ENCODE measurements at regions not wholly inside any gene's neighbourhood (a gene's known extent, or its start where the extent isn't known, plus 50 kb on each side); places are given as distances from the start of the nearest gene placed in this dataset.

DNA sequence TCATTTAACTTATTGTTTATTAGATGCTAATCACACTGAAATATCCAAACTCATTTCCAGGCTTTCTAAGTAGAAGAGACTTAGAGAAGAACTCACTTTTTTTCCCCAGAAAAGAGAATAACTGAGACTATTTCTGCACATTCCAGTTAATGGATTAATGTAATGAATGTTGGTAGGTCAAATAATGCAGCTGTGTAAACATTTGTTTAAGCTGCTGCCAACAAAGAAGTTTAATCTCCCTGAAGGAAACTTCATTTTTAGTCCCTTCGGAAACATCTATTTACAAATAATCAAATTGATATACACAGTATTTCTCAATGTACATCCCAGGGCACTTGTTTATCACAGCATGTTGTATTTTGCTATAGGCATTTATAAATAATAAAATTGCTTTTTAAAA is 126.9 kb downstream of the KCNS3 start:
- DNase-seq (ENCODE audit: low spot score in 2 of 2) = no peak
- no peak overlapping the region for H3K27ac ChIP-seq
- TF ChIP-seq POLR2A (IDR thresholded peaks at IDR 0.05) (no peak), EP300 (IDR thresholded peaks at IDR 0.05) (no peak), POLR2AphosphoS5 (IDR thresholded peaks at IDR 0.05) (no peak)
- TF ChIP-seq, protein P1, sequence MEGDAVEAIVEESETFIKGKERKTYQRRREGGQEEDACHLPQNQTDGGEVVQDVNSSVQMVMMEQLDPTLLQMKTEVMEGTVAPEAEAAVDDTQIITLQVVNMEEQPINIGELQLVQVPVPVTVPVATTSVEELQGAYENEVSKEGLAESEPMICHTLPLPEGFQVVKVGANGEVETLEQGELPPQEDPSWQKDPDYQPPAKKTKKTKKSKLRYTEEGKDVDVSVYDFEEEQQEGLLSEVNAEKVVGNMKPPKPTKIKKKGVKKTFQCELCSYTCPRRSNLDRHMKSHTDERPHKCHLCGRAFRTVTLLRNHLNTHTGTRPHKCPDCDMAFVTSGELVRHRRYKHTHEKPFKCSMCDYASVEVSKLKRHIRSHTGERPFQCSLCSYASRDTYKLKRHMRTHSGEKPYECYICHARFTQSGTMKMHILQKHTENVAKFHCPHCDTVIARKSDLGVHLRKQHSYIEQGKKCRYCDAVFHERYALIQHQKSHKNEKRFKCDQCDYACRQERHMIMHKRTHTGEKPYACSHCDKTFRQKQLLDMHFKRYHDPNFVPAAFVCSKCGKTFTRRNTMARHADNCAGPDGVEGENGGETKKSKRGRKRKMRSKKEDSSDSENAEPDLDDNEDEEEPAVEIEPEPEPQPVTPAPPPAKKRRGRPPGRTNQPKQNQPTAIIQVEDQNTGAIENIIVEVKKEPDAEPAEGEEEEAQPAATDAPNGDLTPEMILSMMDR (IDR thresholded peaks at IDR 0.05) = no peak
- peaks cover 7% of the 10 kb centered on the region for H3K9me3 ChIP-seq
- H3K4me3 ChIP-seq = no peak overlapping the region
- no peaks in the 10 kb centered on the region for H3K36me3 ChIP-seq
- no peaks in the 10 kb centered on the region for H3K4me1 ChIP-seq
- 57% methylated on average over 1 of the region's 1 CpG for WGBS
- no peaks in the 10 kb centered on the region for H3K27me3 ChIP-seq

DNA sequence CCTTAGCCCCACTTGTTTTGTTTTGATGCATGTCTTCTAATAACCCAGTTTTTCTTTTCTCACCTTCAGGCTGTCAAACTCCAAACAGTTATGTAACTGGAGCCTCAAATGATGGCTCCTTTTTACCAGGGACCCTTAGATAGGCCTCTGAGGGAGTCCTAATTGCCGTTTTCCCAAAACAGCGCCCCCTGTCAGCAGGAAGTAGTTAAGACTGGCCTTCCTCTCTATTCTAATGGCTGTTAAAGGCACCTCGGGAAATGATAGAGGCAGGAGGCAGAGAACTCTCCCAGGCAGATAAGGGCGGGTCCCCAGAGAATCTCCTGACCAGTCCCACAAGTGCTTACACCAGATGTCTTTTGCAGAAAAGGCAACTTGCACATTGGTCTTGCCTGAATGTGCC is 123.2 kb downstream of the KCNS3 start:
- TF ChIP-seq POLR2AphosphoS5 (IDR thresholded peaks at IDR 0.05) = no peak
- no peak for TF ChIP-seq EP300 (IDR thresholded peaks at IDR 0.05)
- TF ChIP-seq, protein P1 (IDR thresholded peaks at IDR 0.05) = no peak
- no peak for TF ChIP-seq POLR2A (IDR thresholded peaks at IDR 0.05)
- 48% methylated on average over 3 of the region's 4 CpGs for WGBS
- no peak overlapping the region for H3K27ac ChIP-seq
- H3K27me3 ChIP-seq = no peaks in the 10 kb centered on the region
- H3K36me3 ChIP-seq = no peaks in the 10 kb centered on the region
- no peak overlapping the region for H3K4me3 ChIP-seq
- H3K4me1 ChIP-seq = no peaks in the 10 kb centered on the region
- H3K9me3 ChIP-seq = peaks cover 8% of the 10 kb centered on the region
- no peak for DNase-seq (ENCODE audit: low spot score in 2 of 2)

DNA sequence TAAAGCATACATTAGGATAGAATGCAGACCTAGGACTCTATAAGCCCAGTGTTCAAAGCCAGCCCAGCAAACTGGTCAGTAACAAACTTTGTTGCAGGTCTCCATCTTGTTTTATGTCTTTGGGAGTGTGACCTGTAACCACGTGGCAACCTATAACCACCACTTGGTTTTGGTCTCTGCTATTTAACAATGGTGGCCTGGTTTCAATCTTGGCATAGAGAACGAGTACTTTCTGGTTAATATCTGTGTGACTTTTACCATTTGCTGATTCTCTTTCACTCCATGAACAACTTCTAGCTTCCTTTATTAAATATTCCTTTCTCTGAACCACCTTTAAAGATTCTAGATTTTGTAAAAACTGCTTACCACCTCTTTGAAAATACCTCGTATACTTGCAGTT is 118.5 kb downstream of the KCNS3 start:
- Histone ChIP-seq H3K4me1 (no peaks in the 10 kb centered on the region), H3K36me3 (no peaks in the 10 kb centered on the region), H3K27me3 (no peaks in the 10 kb centered on the region), H3K4me3 (no peak overlapping the region), H3K9me3 (peaks cover 8% of the 10 kb centered on the region), H3K27ac (no peak overlapping the region)
- TF ChIP-seq POLR2AphosphoS5 (IDR thresholded peaks at IDR 0.05) (no peak), POLR2A (IDR thresholded peaks at IDR 0.05) (no peak), EP300 (IDR thresholded peaks at IDR 0.05) (no peak)
- TF ChIP-seq, protein P1 (IDR thresholded peaks at IDR 0.05) = no peak
- no peak for DNase-seq (ENCODE audit: low spot score in 2 of 2)
- WGBS = 85% methylated on average over 3 of the region's 3 CpGs

DNA sequence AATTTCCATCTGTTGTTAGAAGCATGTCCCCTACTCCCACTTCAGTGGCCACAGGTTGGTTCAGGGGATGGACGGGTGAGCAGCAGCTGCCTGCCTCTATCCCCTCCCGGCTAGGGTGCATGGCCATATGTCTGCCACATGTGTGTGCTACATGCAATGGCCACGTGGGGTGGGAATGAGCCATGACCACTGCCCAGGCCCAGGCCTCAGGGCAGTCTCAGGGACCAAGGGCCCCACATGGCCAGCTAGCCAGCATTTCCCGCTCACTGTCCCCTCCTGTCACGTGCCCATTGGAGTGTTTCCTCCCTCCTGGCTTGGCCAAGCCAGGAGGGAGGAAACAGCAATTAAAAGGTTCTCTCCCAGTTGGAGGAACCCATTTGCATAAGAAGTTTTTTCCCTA is 117.1 kb downstream of the KCNS3 start:
- TF ChIP-seq POLR2AphosphoS5 (IDR thresholded peaks at IDR 0.05) (no peak), EP300 (IDR thresholded peaks at IDR 0.05) (no peak), POLR2A (IDR thresholded peaks at IDR 0.05) (no peak)
- TF ChIP-seq, protein P1 (IDR thresholded peaks at IDR 0.05) = no peak
- no peaks in the 10 kb centered on the region for H3K4me1 ChIP-seq
- no peaks in the 10 kb centered on the region for H3K36me3 ChIP-seq
- H3K27me3 ChIP-seq = no peaks in the 10 kb centered on the region
- H3K4me3 ChIP-seq = no peak overlapping the region
- 83% methylated on average over 5 of the region's 5 CpGs for WGBS
- H3K27ac ChIP-seq = no peak overlapping the region
- peaks cover 3% of the 10 kb centered on the region for H3K9me3 ChIP-seq
- no peak for DNase-seq (ENCODE audit: low spot score in 2 of 2)

Data from suprapubic skin (tissue), 4 donors.